Cerebellar cortex (tissue), 1 donor: ENCODE measurements at regions not wholly inside any gene's neighbourhood (a gene's known extent, or its start where the extent isn't known, plus 50 kb on each side); places are given as distances from the start of the nearest gene placed in this dataset.

ENCODE experiments used
- DNase-seq: peaks from one replicate; pipeline ENCODE4 v3.0.0-alpha.2; 2015; ENCODE audit warnings: low spot score

DNA sequence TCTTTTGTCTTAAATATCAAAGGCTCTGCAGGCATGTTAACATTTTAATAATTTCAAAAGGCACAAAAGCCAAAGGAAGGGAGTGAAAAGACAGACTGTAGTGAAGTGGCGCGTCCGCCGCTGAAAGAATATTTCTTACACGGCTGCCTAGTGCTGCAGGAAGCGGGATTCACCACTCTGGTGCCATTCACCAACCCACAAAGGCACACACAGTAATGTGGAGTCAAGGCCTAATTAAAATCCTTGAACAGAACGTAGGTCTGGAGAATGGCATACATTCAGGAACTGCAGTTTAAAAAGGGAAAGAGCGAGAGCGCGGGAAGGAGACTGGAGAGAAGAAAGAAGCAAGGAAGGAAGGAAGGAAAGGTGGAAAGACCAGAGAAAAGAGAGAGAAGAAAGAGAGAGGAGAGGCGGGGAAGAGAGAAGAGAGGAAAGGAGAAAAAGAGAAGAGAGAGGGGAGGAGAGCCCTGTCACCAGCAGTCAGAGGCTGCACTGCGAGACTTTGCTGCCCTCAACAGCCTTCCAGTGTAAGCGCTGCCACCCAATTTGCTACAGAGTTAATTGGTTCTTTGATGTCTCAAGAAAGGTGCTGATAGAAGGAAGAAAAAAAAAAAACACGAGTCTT, 554.0 kb downstream of the MDFIC start:
- no peak for DNase-seq

DNA sequence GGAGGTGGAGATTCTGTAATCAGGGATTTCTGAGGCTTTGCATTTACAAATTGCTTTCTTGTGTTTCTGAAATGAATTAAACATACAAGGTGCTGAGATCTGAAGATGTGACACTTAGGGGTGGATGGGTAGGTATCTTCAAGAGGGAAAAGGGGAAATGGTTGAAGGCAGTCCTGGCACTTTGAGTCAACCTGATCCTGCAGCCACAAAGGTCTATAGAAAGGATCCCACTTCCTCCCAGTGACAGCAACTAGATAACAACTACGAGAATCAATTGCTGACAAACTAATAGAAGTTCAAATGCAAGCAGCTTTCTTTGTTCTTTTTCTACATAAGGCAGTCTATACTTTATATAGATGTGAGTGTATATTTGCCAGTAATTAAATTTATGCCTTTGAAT, 553.3 kb downstream of the MDFIC start:
- no peak for DNase-seq

DNA sequence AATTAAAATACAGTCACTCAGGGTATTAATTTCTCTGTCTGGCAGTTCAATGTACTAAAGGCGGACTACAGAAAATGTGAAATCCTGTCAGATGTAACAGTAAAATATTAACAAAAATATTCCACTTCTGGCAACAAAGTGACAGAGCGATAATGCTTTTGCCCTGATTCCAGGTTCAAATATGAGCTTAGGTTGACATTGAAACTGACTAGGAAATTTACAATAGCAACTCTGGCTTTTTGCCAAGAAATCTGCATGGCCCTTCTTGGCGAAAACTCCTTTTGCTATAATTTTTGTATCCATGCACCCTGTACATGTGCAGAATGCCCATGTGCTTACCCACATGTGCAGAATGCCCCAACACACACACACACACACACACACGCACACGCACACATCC, 552.2 kb downstream of the MDFIC start:
- no peak for DNase-seq

- no peak for DNase-seq
These were observed 550.0 kb downstream of the MDFIC start for GRCh38 chr7:115471891-115472290.

DNA sequence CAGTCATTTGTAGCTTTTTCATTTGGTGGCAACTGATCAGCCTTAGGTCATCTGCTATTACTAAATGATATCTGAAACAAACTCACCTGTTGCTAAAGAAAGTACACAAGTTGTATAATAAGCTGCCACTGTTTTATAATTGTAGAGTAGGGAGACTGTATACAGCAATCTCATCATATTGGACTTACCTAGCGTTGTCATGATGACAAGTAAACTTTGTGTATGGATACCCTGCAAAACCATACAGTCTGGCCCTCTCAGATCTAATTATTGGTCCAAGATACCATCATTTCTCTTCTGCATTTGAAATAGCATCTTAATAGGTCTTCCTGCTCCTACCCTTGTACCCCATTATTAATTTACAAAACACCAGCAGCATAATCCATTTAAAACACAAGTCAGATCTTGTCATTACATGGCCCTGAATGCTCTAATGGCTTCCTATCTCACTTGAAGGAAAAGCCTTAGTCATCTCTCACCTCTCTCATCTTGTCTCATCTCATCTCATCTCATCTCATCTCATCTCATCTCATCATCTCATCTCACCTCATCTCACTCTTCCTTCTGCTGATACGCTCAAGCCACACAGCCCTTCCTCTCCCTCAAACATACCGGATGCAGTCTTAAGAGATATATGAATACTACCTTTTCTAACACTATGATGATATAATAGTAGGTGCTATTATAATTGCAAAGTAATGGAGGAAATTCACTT, 540.6 kb downstream of the MDFIC start:
- no peak for DNase-seq

GRCh38 chr7:115449689-115450088, 527.8 kb downstream of the MDFIC start:
- no peak for DNase-seq

- no peak for DNase-seq
These were observed 525.6 kb downstream of the MDFIC start for GRCh38 chr7:115447495-115447894.

- no peak for DNase-seq
These were observed 519.1 kb downstream of the MDFIC start for GRCh38 chr7:115441033-115441432.

DNA sequence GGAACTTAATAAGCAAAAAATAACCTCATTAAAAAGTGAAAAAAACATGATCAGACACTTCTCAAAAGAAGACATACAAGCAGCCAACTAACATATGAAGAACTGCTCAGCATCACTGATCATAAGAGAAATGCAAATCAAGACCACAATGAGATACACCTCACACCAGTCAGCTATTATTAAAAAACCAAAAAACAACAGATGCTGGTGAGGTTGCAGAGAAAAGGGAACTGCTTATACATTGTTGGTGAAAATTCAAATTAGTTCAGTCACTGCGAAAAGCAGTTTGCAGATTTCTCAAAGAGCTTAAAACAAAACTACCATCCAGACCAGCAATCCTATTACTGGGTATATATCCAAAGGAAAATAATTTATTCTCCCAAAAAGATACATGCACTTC, 513.3 kb downstream of the MDFIC start:
- no peak for DNase-seq

GRCh38 chr7:115429918-115430317, 508.0 kb downstream of the MDFIC start:
- DNase-seq = no peak

DNA sequence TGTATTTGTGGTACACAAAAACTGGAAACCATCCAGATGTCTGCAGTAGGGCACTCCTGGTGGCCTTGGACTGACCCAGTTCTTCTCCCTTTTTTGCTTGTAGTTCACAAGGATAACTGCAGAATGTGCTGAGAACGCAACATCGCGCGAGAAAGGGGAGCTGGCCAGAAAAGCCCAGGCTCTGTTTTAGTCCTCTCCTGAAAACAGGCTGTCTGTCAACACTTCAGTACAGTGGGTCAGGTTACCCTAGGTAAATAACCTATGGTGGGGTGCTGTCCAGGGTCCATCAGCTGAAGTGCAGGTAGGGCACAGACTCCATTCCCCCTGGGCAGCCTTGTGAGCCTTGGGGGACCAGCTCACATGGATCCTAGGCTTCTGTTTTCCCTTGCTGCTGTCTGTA, 495.8 kb downstream of the MDFIC start:
- no peak for DNase-seq

- no peak for DNase-seq
These were observed 489.2 kb downstream of the MDFIC start for GRCh38 chr7:115410972-115411686.

- no peak for DNase-seq
These were observed 488.5 kb downstream of the MDFIC start for GRCh38 chr7:115410434-115410820.

GRCh38 chr7:115409682-115410433, 488.0 kb downstream of the MDFIC start:
- no peak for DNase-seq

DNA sequence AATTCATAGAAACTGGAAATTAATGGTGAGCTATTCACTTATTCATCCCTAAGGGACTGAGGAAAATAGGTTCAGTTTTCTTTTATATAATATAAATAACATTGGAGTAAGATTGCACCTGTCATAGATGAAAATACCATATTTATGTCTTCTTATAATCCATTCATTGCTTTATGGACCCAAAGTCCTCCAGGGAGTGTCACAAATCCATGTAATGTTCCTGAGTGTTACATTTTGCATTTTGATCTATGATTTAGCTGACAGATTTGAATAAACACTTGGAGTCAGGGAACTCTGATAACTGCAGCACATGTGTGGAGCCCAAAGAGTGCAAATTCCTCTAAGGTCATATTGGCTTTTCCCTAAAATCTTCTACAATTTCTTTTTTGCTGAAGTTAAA, 484.3 kb downstream of the MDFIC start:
- DNase-seq = no peak

DNA sequence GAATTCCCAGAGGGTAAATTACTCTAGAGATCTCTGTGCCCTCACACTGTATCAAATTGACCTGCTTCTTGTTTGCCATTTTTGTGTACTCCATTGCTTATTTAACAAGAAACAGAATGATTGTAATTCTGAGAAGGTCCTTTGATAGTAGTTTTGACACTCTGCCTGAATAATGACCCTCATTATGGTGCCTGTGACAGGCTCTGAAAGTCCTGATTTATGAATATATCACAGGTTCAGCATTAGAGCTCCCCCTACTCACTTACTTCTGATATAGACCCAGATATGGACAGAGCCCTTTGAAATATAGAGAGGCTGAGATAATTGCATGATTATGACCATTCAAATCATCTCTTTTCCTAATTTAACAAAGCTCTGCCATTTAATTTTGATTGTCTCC, 465.2 kb downstream of the MDFIC start:
- no peak for DNase-seq

DNA sequence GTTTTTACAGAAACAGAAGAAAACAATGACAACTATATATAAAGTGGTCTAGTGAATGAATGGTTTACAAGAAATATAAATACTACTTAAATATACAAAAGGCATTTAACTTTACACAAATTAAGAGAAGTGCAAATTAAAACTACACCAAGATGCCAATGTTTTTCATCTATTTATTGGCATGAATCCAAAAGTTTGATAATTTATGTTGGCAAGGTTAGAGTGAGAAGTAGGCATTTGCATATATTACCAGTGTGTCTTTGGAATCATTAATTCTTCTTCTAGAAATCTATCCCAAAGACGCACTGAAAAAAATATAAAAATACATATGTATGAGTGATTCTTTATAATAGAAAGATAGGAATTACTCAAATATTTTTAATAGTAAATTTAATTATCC, 457.4 kb downstream of the MDFIC start:
- no peak for DNase-seq

- DNase-seq = no peak
These were observed 447.1 kb downstream of the MDFIC start for GRCh38 chr7:115368998-115369397.

- DNase-seq = no peak
These were observed 442.0 kb downstream of the MDFIC start for GRCh38 chr7:115363916-115364315.

GRCh38 chr7:115359955-115360354, 438.1 kb downstream of the MDFIC start:
- no peak for DNase-seq

DNA sequence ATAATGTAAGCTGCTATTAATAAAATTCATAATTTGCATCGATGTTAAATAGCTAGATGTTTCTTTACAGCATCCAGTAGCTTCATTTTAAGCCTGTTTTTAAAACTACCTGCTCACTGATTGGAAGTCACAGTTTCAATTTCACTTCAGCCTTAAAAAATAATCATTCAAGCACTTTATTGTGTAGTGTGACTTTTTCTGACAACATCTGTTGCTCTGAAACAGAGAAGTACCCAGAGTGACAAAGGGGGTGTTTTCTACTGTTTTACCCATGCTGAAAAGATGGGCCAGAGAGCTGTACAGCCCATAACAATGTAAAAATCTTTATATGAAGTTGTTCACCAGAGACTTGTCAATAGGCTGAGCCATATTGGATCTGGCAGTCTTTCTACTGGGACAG, 437.2 kb downstream of the MDFIC start:
- DNase-seq = no peak

DNA sequence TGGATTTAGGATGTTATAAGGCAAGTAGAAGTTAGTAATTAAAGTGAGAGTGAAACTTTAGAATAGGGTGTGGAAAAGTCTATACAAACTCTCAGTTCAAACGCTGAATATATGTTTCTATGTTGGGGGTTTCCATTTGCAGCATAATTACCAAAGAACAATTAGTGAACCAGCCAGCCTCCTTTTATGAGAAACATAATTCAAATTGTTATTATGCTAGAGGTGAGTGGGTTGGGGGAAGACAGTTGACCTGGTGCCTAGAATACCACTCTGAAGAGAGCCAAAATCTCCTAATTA, 435.8 kb downstream of the MDFIC start:
- no peak for DNase-seq
